HEK293 (cell line): ENCODE measurements at regions not wholly inside any gene's neighbourhood (a gene's known extent, or its start where the extent isn't known, plus 50 kb on each side); places are given as distances from the start of the nearest gene placed in this dataset.

Experiments
- CTCF ChIA-PET: fragments of 350-600 bp; formaldehyde crosslinking; extraction: SDS; loops from one replicate; lab custom pipeline; 2021; ENCODE audit warnings: antibody characterized with exemption; lab: Yijun Ruan, JAX
- POLR2A ChIA-PET: fragments of 300-600 bp; formaldehyde crosslinking; extraction: SDS; loops from one replicate; lab custom pipeline; 2020; ENCODE audit warnings: antibody characterized with exemption, inconsistent platforms; lab: Yijun Ruan, JAX
- H3K27ac ChIP-seq: fragments of 200-500 bp; sonication (Bioruptor generic); 2 replicates; pipeline ENCODE4 v1.5.1; 2014; ENCODE audit warnings: low read depth, low read length, control low read depth, inconsistent platforms; ENCODE audit errors: extremely low read depth
- H3K36me3 ChIP-seq, 2 experiments: fragments of 200-500 bp in 1 of 2; sonication (Bioruptor generic) in 1 of 2; 1 replicate in 1 of 2; 2 replicates in 1 of 2; pipeline ENCODE4 v1.5.1; 2014 to 2017; ENCODE audit warnings: inconsistent platforms in 2 of 2, low read length in 2 of 2; ENCODE audit not compliant: control insufficient read depth in 2 of 2, insufficient read depth in 1 of 2
- H3K4me1 ChIP-seq: fragments of 200-500 bp; sonication (Bioruptor generic); 2 replicates; pipeline ENCODE4 v1.5.1; 2014; ENCODE audit warnings: mild to moderate bottlenecking, low read length, inconsistent platforms; ENCODE audit not compliant: control insufficient read depth, insufficient read depth
- H3K4me3 ChIP-seq: 2 replicates; pipeline ENCODE4 v1.5.1; 2011; ENCODE audit warnings: low read depth, mild to moderate bottlenecking, control low read depth, low read length, moderate library complexity
- H3K9me3 ChIP-seq: fragments of 200-500 bp; sonication (Bioruptor generic); 2 replicates; pipeline ENCODE4 v1.5.1; 2014; ENCODE audit warnings: low read depth, low read length, inconsistent platforms; ENCODE audit not compliant: control insufficient read depth, insufficient read depth
- PRDM10 ChIP-seq: fragments of 450-650 bp; formaldehyde crosslinking; IDR thresholded peaks from 2 replicates; pipeline ENCODE4 v1.5.1; 2016; ENCODE audit warnings: missing biosample characterization, missing genetic modification characterization
- PRDM2 ChIP-seq: fragments of 450-650 bp; formaldehyde crosslinking; IDR thresholded peaks from 2 replicates; pipeline ENCODE4 v1.5.1; 2016; ENCODE audit warnings: missing biosample characterization, missing genetic modification characterization, borderline replicate concordance
- ZBTB44 ChIP-seq: fragments of 450-650 bp; IDR thresholded peaks from 2 replicates; pipeline ENCODE4 v1.5.1; 2018; ENCODE audit warnings: missing biosample characterization, mild to moderate bottlenecking, missing genetic modification characterization
- ZBTB49 ChIP-seq: fragments of 450-650 bp; formaldehyde crosslinking; IDR thresholded peaks from 2 replicates; pipeline ENCODE4 v1.5.1; 2016; ENCODE audit warnings: missing biosample characterization, missing genetic modification characterization, low read depth
- ZBTB6 ChIP-seq: fragments of 450-650 bp; formaldehyde crosslinking; IDR thresholded peaks from 2 replicates; pipeline ENCODE4 v1.5.1; 2017; ENCODE audit warnings: missing biosample characterization, missing genetic modification characterization
- ZFP3 ChIP-seq: fragments of 450-650 bp; formaldehyde crosslinking; IDR thresholded peaks from 2 replicates; pipeline ENCODE4 v1.5.1; 2016; ENCODE audit warnings: low read depth, missing biosample characterization, missing genetic modification characterization
- ZNF138 ChIP-seq: fragments of 450-650 bp; formaldehyde crosslinking; IDR thresholded peaks from 2 replicates; pipeline ENCODE4 v1.5.1; 2016; ENCODE audit warnings: missing biosample characterization, missing genetic modification characterization, borderline replicate concordance
- ZNF146 ChIP-seq: fragments of 450-650 bp; formaldehyde crosslinking; IDR thresholded peaks from 2 replicates; pipeline ENCODE4 v1.5.1; 2016; ENCODE audit warnings: missing biosample characterization, missing genetic modification characterization
- ZNF214 ChIP-seq: fragments of 450-650 bp; formaldehyde crosslinking; IDR thresholded peaks from 2 replicates; pipeline ENCODE4 v1.5.1; 2017; ENCODE audit warnings: missing biosample characterization, mild to moderate bottlenecking, missing genetic modification characterization, borderline replicate concordance
- ZNF223 ChIP-seq: fragments of 450-650 bp; formaldehyde crosslinking; IDR thresholded peaks from 2 replicates; pipeline ENCODE4 v1.5.1; 2016; ENCODE audit warnings: missing biosample characterization, missing genetic modification characterization
- ZNF335 ChIP-seq: fragments of 450-650 bp; formaldehyde crosslinking; conservative IDR thresholded peaks from 2 replicates; pipeline ENCODE4 v1.5.1; 2016; ENCODE audit warnings: missing biosample characterization, missing genetic modification characterization
- ZNF510 ChIP-seq: fragments of 450-650 bp; formaldehyde crosslinking; IDR thresholded peaks from 2 replicates; pipeline ENCODE4 v1.5.1; 2018; ENCODE audit warnings: mild to moderate bottlenecking, missing genetic modification characterization, missing biosample characterization; ENCODE audit not compliant: insufficient replicate concordance
- ZNF645 ChIP-seq: fragments of 450-650 bp; formaldehyde crosslinking; IDR thresholded peaks from 2 replicates; pipeline ENCODE4; 2016; ENCODE audit warnings: missing biosample characterization, missing genetic modification characterization
- ZNF692 ChIP-seq: fragments of 450-650 bp; formaldehyde crosslinking; IDR thresholded peaks from 2 replicates; pipeline ENCODE4 v1.5.1; 2016; ENCODE audit warnings: missing biosample characterization, missing genetic modification characterization

GRCh38 chr3:150150633-150151032, 179.9 kb upstream of the PFN2 start:
- no peaks in the 10 kb centered on the region for H3K4me1 ChIP-seq

GRCh38 chr3:150149651-150150051, 179.0 kb upstream of the PFN2 start:
- Histone ChIP-seq H3K4me3 (no peak overlapping the region), H3K36me3 (no peaks in the 10 kb centered on the region), H3K4me1 (no peaks in the 10 kb centered on the region), H3K27ac (no peak overlapping the region), H3K9me3 (no peaks in the 10 kb centered on the region)
- CTCF ChIA-PET: interaction anchor here (0.5 to 1.0 kb wide), 3 partner anchors 9 to 173 kb away, joined by 3 read pairs; no protein-coding TSS in a partner anchor
- POLR2A ChIA-PET: no interaction called here
- TF ChIP-seq ZNF146 (tag by site-specific recombination): no peak
- no peak for TF ChIP-seq ZNF692 (tag by site-specific recombination)
- TF ChIP-seq ZNF223 (tag by site-specific recombination): no peak
- TF ChIP-seq ZBTB44 (tag by site-specific recombination): no peak
- no peak for TF ChIP-seq ZNF214
- TF ChIP-seq ZFP3 (tag by site-specific recombination): no peak
- no peak for TF ChIP-seq PRDM2
- no peak for TF ChIP-seq ZNF510 (tag by site-specific recombination)
- no peak for TF ChIP-seq ZBTB6
- TF ChIP-seq PRDM10 (tag by site-specific recombination): no peak
- no peak for TF ChIP-seq ZNF645

More at GRCh38 chr3:150150633-150151032, 179.9 kb upstream of the PFN2 start:
- TF ChIP-seq ZBTB49 (tag by site-specific recombination) (no peak), ZNF335 (tag by site-specific recombination) (no peak), ZNF138 (tag by site-specific recombination) (no peak)
- TF ChIP-seq, all 188 proteins: peak for 0
- Histone ChIP-seq H3K36me3 (no peaks in the 10 kb centered on the region), H3K9me3 (no peaks in the 10 kb centered on the region), H3K4me3 (no peak overlapping the region), H3K27ac (no peak overlapping the region)
- ChIA-PET CTCF (interaction anchor here (0.7 to 1.0 kb wide), 3 partner anchors 8 to 344 kb away, joined by 3 read pairs; no protein-coding TSS in a partner anchor), POLR2A (no interaction called here)
